HepG2 (cell line): ENCODE measurements at regions not wholly inside any gene's neighbourhood (a gene's known extent, or its start where the extent isn't known, plus 50 kb on each side); places are given as distances from the start of the nearest gene placed in this dataset.

Experiments used
- E2F5 ChIP-seq: sonication (generic); formaldehyde crosslinking; conservative IDR thresholded peaks from 2 replicates; pipeline ENCODE4 v1.4.0; 2020; ENCODE audit warnings: missing genetic modification reagents
- HOXA3 ChIP-seq: sonication (generic); formaldehyde crosslinking; IDR thresholded peaks from 2 replicates; pipeline ENCODE4 v1.5.0; 2020; ENCODE audit warnings: missing genetic modification reagents
- HOXD1 ChIP-seq: sonication (generic); formaldehyde crosslinking; IDR thresholded peaks from 2 replicates; pipeline ENCODE4 v1.5.0; 2020; ENCODE audit warnings: missing genetic modification reagents
- KDM5A ChIP-seq: fragments of 200-600 bp; sonication (generic); IDR thresholded peaks from 2 replicates; pipeline ENCODE4 v1.7.0; 2018; ENCODE audit warnings: antibody characterized with exemption, mild to moderate bottlenecking, low read length, borderline replicate concordance
- REST ChIP-seq, 2 experiments: IDR thresholded peaks; 2 replicates each; pipeline ENCODE4 v1.6.1; 2011 to 2012; ENCODE audit warnings: low read length in 2 of 2, borderline replicate concordance in 1 of 2, low read depth in 1 of 2, mild to moderate bottlenecking in 1 of 2, moderate library complexity in 1 of 2
- SALL1 ChIP-seq: sonication (generic); formaldehyde crosslinking; IDR thresholded peaks from 2 replicates; pipeline ENCODE4 v1.8.0; 2022; ENCODE audit warnings: mild to moderate bottlenecking, missing genetic modification reagents
- SSRP1 ChIP-seq: IDR thresholded peaks from 2 replicates; pipeline ENCODE4 v1.6.1; 2016; ENCODE audit warnings: control low read depth
- TEF ChIP-seq: sonication (generic); formaldehyde crosslinking; IDR thresholded peaks from 2 replicates; pipeline ENCODE4 v1.5.0; 2020; ENCODE audit warnings: missing genetic modification reagents
- WIZ ChIP-seq: sonication (generic); formaldehyde crosslinking; IDR thresholded peaks from 2 replicates; pipeline ENCODE4 v1.5.1; 2020; ENCODE audit warnings: mild to moderate bottlenecking, missing genetic modification reagents
- ZBTB3 ChIP-seq: sonication (generic); formaldehyde crosslinking; IDR thresholded peaks from 2 replicates; pipeline ENCODE4 v1.4.0; 2020; ENCODE audit warnings: low read depth, mild to moderate bottlenecking, moderate library complexity, missing genetic modification reagents, borderline replicate concordance
- ZFP1 ChIP-seq: IDR thresholded peaks from 2 replicates; pipeline ENCODE4 v1.6.1; 2016
- ZNF253 ChIP-seq: sonication (generic); formaldehyde crosslinking; IDR thresholded peaks from 2 replicates; pipeline ENCODE4 v1.8.0; 2022; ENCODE audit warnings: mild to moderate bottlenecking, missing genetic modification reagents, borderline replicate concordance
- ZNF672 ChIP-seq: sonication (generic); formaldehyde crosslinking; IDR thresholded peaks from 2 replicates; pipeline ENCODE4 v1.8.1; 2022; ENCODE audit warnings: missing genetic modification reagents
- ZNF761 ChIP-seq: sonication (generic); formaldehyde crosslinking; conservative IDR thresholded peaks from 2 replicates; pipeline ENCODE4 v1.4.0; 2020; ENCODE audit warnings: mild to moderate bottlenecking, missing genetic modification reagents
- ZNF772 ChIP-seq: sonication (generic); formaldehyde crosslinking; IDR thresholded peaks from 2 replicates; pipeline ENCODE4 v1.5.0; 2020; ENCODE audit warnings: mild to moderate bottlenecking, missing genetic modification reagents
- TF ChIP-seq, protein P1 (sequence below): sonication (generic); formaldehyde crosslinking; IDR thresholded peaks from 2 replicates; pipeline ENCODE4 v1.8.0; 2022; ENCODE audit warnings: low read depth, missing genetic modification reagents
- TF ChIP-seq, protein P2 (sequence below): sonication (generic); formaldehyde crosslinking; IDR thresholded peaks from 2 replicates; pipeline ENCODE4 v1.4.0; 2020; ENCODE audit warnings: mild to moderate bottlenecking, missing genetic modification reagents
- TF ChIP-seq, protein P3 (sequence below): sonication (generic); formaldehyde crosslinking; IDR thresholded peaks from 2 replicates; pipeline ENCODE4 v1.4.0; 2020; ENCODE audit warnings: mild to moderate bottlenecking, missing genetic modification reagents

GRCh38 chr21:43287795-43288755 is 119.3 kb downstream of the CRYAA start (continued):
- peak; percentile 83 for TF ChIP-seq SALL1 (CRISPR knock-in tag)
- no peak for TF ChIP-seq E2F5 (CRISPR knock-in tag)
- TF ChIP-seq, protein P1, sequence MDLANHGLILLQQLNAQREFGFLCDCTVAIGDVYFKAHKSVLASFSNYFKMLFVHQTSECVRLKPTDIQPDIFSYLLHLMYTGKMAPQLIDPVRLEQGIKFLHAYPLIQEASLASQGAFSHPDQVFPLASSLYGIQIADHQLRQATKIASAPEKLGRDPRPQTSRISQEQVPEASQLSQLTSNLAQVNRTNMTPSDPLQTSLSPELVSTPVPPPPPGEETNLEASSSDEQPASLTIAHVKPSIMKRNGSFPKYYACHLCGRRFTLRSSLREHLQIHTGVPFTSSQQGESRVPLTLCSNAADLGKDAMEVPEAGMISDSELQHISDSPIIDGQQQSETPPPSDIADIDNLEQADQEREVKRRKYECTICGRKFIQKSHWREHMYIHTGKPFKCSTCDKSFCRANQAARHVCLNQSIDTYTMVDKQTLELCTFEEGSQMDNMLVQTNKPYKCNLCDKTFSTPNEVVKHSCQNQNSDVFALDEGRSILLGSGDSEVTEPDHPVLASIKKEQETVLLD (CRISPR knock-in tag), result no peak
- TF ChIP-seq, protein P2, sequence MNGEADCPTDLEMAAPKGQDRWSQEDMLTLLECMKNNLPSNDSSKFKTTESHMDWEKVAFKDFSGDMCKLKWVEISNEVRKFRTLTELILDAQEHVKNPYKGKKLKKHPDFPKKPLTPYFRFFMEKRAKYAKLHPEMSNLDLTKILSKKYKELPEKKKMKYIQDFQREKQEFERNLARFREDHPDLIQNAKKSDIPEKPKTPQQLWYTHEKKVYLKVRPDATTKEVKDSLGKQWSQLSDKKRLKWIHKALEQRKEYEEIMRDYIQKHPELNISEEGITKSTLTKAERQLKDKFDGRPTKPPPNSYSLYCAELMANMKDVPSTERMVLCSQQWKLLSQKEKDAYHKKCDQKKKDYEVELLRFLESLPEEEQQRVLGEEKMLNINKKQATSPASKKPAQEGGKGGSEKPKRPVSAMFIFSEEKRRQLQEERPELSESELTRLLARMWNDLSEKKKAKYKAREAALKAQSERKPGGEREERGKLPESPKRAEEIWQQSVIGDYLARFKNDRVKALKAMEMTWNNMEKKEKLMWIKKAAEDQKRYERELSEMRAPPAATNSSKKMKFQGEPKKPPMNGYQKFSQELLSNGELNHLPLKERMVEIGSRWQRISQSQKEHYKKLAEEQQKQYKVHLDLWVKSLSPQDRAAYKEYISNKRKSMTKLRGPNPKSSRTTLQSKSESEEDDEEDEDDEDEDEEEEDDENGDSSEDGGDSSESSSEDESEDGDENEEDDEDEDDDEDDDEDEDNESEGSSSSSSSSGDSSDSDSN (CRISPR knock-in tag), result peak; percentile 44; the same call in 1 of the 2 replicates
- no peak for TF ChIP-seq HOXD1
- no peak for TF ChIP-seq SSRP1
- no peak for TF ChIP-seq KDM5A
- no peak for TF ChIP-seq ZNF253 (CRISPR knock-in tag)
- TF ChIP-seq ZNF672 (CRISPR knock-in tag), result no peak
- no peak for TF ChIP-seq TEF (CRISPR knock-in tag)
- TF ChIP-seq, protein P3, sequence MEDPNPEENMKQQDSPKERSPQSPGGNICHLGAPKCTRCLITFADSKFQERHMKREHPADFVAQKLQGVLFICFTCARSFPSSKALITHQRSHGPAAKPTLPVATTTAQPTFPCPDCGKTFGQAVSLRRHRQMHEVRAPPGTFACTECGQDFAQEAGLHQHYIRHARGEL (CRISPR knock-in tag), result 0 out of 2 replicates have a peak, but pooled peaks have one; percentile 39
- 0 out of 2 replicates have a peak, but pooled peaks have one; percentile 51 for TF ChIP-seq ZNF761
- TF ChIP-seq ZFP1, result no peak
- no peak for TF ChIP-seq ZBTB3 (CRISPR knock-in tag)
- TF ChIP-seq WIZ (CRISPR knock-in tag), result no peak
- TF ChIP-seq HOXA3, result peak; percentile 39; the same call in 1 of the 2 replicates
- no peak for TF ChIP-seq REST (IDR thresholded peaks at IDR 0.05; ENCODE audit: borderline replicate concordance in 1 of 2, low read depth in 1 of 2, low read length in 2 of 2)
- TF ChIP-seq ZNF772 (CRISPR knock-in tag), result no peak
